Erythroblast (primary cell): ENCODE measurements at regions not wholly inside any gene's neighbourhood (a gene's known extent, or its start where the extent isn't known, plus 50 kb on each side); places are given as distances from the start of the nearest gene placed in this dataset.

Source experiments
- GATA1 ChIP-seq: IDR thresholded peaks from 2 replicates; pipeline ENCODE4 v1.6.1; 2011; ENCODE audit warnings: low read depth, mild to moderate bottlenecking, control low read depth, low read length, moderate library complexity
- POLR2A ChIP-seq: IDR thresholded peaks from 2 replicates; pipeline ENCODE4 v1.6.1; 2011; ENCODE audit warnings: mild to moderate bottlenecking, low read length

GRCh38 chr15:81839387-81839786 is 206.4 kb downstream of the MEX3B start:
- TF ChIP-seq POLR2A (no peak), GATA1 (no peak)
